ENCODE measurements at regions not wholly inside any gene's neighbourhood (a gene's known extent, or its start where the extent isn't known, plus 50 kb on each side); places are given as distances from the start of the nearest gene placed in this dataset.

GRCh38 chr7:94223375-94224084 lies 171.2 kb upstream of the COL1A2 start:
- Histone ChIP-seq H3K27me3 (ENCODE audit: insufficient read depth) (no peaks in the 10 kb centered on the region), H4K20me1 (ENCODE audit: insufficient read depth) (no peaks in the 10 kb centered on the region), H3K4me1 (ENCODE audit: control insufficient read depth in 1 of 2, insufficient read depth in 2 of 2, low read depth in 1 of 2, low read length in 1 of 2) (peaks cover 0 to 10% of the 10 kb centered on the region in 2 experiments; a peak in 2 of 4 replicates), H3F3A (replicated peaks; ENCODE audit: insufficient read depth) (peaks cover 12% of the 10 kb centered on the region), H2AFZ (ENCODE audit: low read depth) (peak overlapping the region; percentile 11), H3K4me3 (ENCODE audit: low read depth in 2 of 2, low read length in 1 of 2) (no peak overlapping the region), H3K27ac (ENCODE audit: low read depth in 2 of 2, low read length in 1 of 2) (no peak overlapping the region), H3K4me2 (peak overlapping the region; percentile 7; the same call in 1 of the 2 replicates), H3K9ac (no peak overlapping the region), H3K36me3 (replicated peaks in 1 of 2; ENCODE audit: control insufficient read depth in 1 of 2, insufficient read depth in 2 of 2, low read length in 1 of 2) (no peaks in the 10 kb centered on the region), H3K9me3 (no peaks in the 10 kb centered on the region; the same call in 1 of the 2 replicates), H3K9me2 (no peaks in the 10 kb centered on the region), H3K79me2 (ENCODE audit: insufficient read depth) (no peaks in the 10 kb centered on the region)
- ChIA-PET POLR2A (no interaction called here), CTCF (interaction anchor here (1.0 to 1.7 kb wide), 4 partner anchors 9 to 602 kb away, joined by 3 to 6 read pairs (median 4); no protein-coding TSS in a partner anchor)
- DNase-seq: no peak
- TF ChIP-seq SIN3A (IDR thresholded peaks at IDR 0.05; ENCODE audit: borderline replicate concordance, low read depth, low read length) (no peak), FOXJ3 (CRISPR knock-in tag; IDR thresholded peaks at IDR 0.05) (no peak), PBX3 (IDR thresholded peaks at IDR 0.05) (peak; percentile 33; the same call in 1 of the 2 replicates), POLR2AphosphoS5 (IDR thresholded peaks at IDR 0.05; ENCODE audit: low read depth, low read length) (no peak), NFIC (IDR thresholded peaks at IDR 0.05; ENCODE audit: borderline replicate concordance) (no peak), MEF2A (IDR thresholded peaks at IDR 0.05; ENCODE audit: borderline replicate concordance, low read depth) (no peak), RAD21 (IDR thresholded peaks at IDR 0.05; ENCODE audit: low read length) (peak; percentile 64), ZBTB33 (IDR thresholded peaks at IDR 0.05; ENCODE audit: borderline replicate concordance, low read depth) (no peak), GATA2 (CRISPR knock-in tag; IDR thresholded peaks at IDR 0.05) (no peak), JUND (IDR thresholded peaks at IDR 0.05) (no peak), EP300 (IDR thresholded peaks at IDR 0.05; ENCODE audit: borderline replicate concordance in 1 of 2, low read depth in 1 of 2, low read length in 1 of 2) (no peak), EZH2phosphoT487 (IDR thresholded peaks at IDR 0.05; ENCODE audit: borderline replicate concordance, low read depth) (no peak), REST (IDR thresholded peaks at IDR 0.05; ENCODE audit: low read depth, low read length) (no peak), USF1 (IDR thresholded peaks at IDR 0.05; ENCODE audit: borderline replicate concordance, low read depth) (no peak), RXRA (IDR thresholded peaks at IDR 0.05; ENCODE audit: borderline replicate concordance, low read depth) (no peak), SMC3 (IDR thresholded peaks at IDR 0.05; ENCODE audit: low read depth, low read length) (peak; percentile 78), CTCF (IDR thresholded peaks at IDR 0.05) (peak; percentile 85), CHD2 (IDR thresholded peaks at IDR 0.05; ENCODE audit: low read length, partially characterized antibody) (no peak)
- 41% methylated on average over 6 of the region's 6 CpGs for WGBS (ENCODE audit: low lambda C conversion rate)

All from SK-N-SH (cell line).